ENCODE measurements at regions not wholly inside any gene's neighbourhood (a gene's known extent, or its start where the extent isn't known, plus 50 kb on each side); places are given as distances from the start of the nearest gene placed in this dataset.
"Not testable (repeated sequence)": the region's sequence is repeated elsewhere in the genome, so short reads cannot be mapped to it uniquely, and the experiment has no call there.

GRCh38 chr7:19623676-19624075 is 85.2 kb downstream of the POLR1F start:
- DNase-seq (ENCODE audit: low spot score), result no peak

GRCh38 chr7:19621740-19622139 is 87.1 kb downstream of the POLR1F start:
- no peak for DNase-seq (ENCODE audit: low spot score)

- no peak for DNase-seq (ENCODE audit: low spot score)
Measured at GRCh38 chr7:19620470-19620869, 88.4 kb downstream of the POLR1F start.

GRCh38 chr7:19619122-19619521 is 89.7 kb downstream of the POLR1F start:
- DNase-seq (ENCODE audit: low spot score), result no peak

- no peak for DNase-seq (ENCODE audit: low spot score)
Measured at GRCh38 chr7:19617901-19618300, 90.9 kb downstream of the POLR1F start.

GRCh38 chr7:19610194-19610943 is 98.5 kb downstream of the POLR1F start:
- no peak for DNase-seq (ENCODE audit: low spot score)

- DNase-seq (ENCODE audit: low spot score), result no peak
Measured at GRCh38 chr7:19589446-19589845, 119.4 kb downstream of the POLR1F start.

- DNase-seq (ENCODE audit: low spot score), result no peak
Measured at GRCh38 chr7:19587291-19587690, 121.5 kb downstream of the POLR1F start.

- no peak for DNase-seq (ENCODE audit: low spot score)
Measured at GRCh38 chr7:19585761-19586160, 123.1 kb downstream of the POLR1F start.

GRCh38 chr7:19575909-19576557 is 132.8 kb downstream of the POLR1F start:
- DNase-seq (ENCODE audit: low spot score), result no peak

- DNase-seq (ENCODE audit: low spot score), result no peak
Measured at GRCh38 chr7:19574131-19574530, 134.7 kb downstream of the POLR1F start.

GRCh38 chr7:19572566-19572965 is 136.3 kb downstream of the POLR1F start:
- DNase-seq (ENCODE audit: low spot score), result no peak

- no peak for DNase-seq (ENCODE audit: low spot score)
Measured at GRCh38 chr7:19567011-19567410, 141.8 kb downstream of the POLR1F start.

GRCh38 chr7:19565602-19566001 is 143.2 kb downstream of the POLR1F start:
- no peak for DNase-seq (ENCODE audit: low spot score)

- no peak for DNase-seq (ENCODE audit: low spot score)
Measured at GRCh38 chr7:19561121-19561805, 147.6 kb downstream of the POLR1F start.

- peak; percentile 28 for DNase-seq (ENCODE audit: low spot score)
Measured at GRCh38 chr7:19560111-19560883, 148.5 kb downstream of the POLR1F start.

GRCh38 chr7:19558527-19558926 is 150.3 kb downstream of the POLR1F start:
- DNase-seq (ENCODE audit: low spot score), result peak; percentile 40

GRCh38 chr7:19557726-19558465 is 150.9 kb downstream of the POLR1F start:
- no peak for DNase-seq (ENCODE audit: low spot score)

GRCh38 chr7:19554581-19554980 is 154.3 kb downstream of the POLR1F start:
- DNase-seq (ENCODE audit: low spot score), result no peak

- DNase-seq (ENCODE audit: low spot score), result no peak
Measured at GRCh38 chr7:19552576-19552975, 156.3 kb downstream of the POLR1F start.

GRCh38 chr7:19549246-19549645 is 159.6 kb downstream of the POLR1F start:
- not testable (repeated sequence) for DNase-seq (ENCODE audit: low spot score)

- no peak for DNase-seq (ENCODE audit: low spot score)
Measured at GRCh38 chr7:19537942-19538401, 170.9 kb downstream of the POLR1F start.

Data from GM03348 (cell line).